Globus pallidus (tissue), 1 donor: ENCODE measurements at regions not wholly inside any gene's neighbourhood (a gene's known extent, or its start where the extent isn't known, plus 50 kb on each side); places are given as distances from the start of the nearest gene placed in this dataset.
A peak's percentile ranks its signal among the peaks of the same experiment; 100 is the strongest.
"Not testable (repeated sequence)": the region's sequence is repeated elsewhere in the genome, so short reads cannot be mapped to it uniquely, and the experiment has no call there.

Experiments
- DNase-seq: peaks from one replicate; pipeline ENCODE4 v3.0.0-alpha.2; 2015; ENCODE audit warnings: low spot score

DNA sequence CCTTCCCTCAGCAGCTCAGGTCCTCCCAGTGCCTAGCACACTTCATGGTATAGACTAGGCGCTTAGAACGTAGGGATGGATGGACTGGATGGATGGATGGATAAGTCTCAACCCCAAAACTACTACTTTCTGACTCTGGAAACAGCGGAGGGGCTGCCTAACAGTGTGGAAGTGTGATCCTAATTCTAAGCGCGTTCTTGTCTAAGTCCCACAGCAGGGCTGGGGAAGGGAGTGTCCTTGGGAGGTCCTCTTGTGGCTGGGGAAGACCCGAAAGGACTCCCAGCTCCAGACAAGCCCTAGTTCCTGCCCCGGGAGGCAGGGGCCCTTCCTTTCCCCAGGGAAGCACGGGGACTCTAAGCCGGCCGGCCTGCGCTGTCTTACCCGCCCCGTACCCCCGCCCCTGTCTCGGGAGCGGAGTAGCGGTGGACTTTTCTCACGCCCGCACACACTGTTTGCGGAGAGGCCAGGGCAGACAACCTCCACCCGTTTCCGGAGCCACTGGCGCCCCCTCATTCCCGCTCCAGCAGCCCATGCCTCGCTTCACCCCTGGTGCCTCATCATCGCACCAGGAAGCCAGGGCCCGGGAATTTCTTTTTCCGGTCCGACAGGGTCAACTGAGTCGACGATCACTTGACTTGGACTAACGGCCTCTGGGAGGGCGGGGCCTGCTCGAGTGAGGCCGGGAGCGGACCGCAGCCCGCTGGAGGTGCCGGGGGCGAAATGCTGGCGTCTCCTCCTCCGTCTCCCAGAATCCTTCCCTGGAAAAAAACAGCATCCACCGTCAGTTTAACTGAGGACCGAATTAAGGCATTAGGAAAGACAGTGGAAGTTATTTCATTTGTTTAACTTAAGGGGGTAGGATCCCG, 133.3 kb downstream of the TBC1D2B start:
- DNase-seq: peak; percentile 66

DNA sequence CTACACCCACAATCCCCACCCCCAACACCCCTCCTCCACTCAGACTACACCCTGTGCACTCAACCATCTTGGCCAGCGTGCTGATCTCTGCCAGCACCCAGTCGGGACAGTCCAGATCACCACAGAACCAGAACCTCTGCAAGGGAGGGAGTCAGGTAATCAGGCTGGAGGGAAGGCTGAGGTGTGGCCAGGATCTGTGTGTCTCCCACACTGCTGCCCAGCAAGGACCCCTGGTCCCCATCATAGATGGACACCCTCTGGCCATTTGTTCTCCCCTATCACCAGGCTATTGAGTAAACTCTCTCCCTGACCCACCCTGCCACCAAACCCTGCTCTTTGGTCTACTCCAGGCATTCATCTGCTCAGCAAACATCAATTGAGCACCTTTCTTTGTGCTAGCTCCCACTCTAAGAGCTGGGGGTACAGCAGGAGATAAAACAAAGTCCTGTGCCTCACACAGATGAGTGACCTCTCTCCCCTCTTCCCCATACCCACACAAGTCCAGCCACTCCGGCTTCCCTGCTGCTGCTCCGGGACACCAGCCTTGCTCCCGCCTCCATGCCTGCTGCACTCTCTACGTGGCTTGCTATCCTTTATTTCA, 134.8 kb downstream of the TBC1D2B start:
- DNase-seq: no peak

DNA sequence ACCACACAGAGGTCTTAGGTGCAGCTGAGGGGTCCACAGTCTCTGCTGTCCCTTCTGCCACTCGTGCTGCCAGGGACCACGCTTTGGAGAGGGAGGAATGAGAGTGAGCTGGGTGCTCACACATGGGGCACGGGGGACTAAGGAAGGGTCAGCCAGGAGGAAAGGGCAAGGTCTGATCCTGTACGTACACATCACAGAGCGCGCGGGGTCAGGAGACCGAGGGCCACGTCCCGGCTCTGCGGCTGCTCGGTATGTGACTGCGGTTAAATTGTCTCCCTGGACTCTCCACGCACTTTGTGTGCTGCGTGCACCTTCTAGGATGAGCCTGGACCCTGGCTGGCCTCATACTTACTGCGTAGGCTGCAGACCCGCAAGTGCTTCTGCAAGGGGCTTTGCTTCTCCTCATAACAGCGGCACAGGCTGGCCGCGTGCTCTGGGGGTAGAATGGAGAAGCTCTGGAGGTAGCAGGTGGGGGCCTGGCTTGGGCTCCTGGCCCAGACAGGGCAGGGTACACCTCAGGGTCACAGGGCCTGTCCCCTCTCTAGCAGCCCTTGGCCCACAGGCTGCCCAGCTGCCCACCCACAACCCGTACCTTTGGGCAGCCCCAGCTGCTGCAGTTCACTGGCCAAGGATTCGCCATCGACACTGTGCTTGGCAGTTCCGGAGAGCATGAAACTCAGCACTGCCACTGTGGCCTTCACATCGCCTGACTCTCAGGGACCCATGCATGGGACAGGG, 136.3 kb downstream of the TBC1D2B start:
- not testable (repeated sequence) for DNase-seq

DNA sequence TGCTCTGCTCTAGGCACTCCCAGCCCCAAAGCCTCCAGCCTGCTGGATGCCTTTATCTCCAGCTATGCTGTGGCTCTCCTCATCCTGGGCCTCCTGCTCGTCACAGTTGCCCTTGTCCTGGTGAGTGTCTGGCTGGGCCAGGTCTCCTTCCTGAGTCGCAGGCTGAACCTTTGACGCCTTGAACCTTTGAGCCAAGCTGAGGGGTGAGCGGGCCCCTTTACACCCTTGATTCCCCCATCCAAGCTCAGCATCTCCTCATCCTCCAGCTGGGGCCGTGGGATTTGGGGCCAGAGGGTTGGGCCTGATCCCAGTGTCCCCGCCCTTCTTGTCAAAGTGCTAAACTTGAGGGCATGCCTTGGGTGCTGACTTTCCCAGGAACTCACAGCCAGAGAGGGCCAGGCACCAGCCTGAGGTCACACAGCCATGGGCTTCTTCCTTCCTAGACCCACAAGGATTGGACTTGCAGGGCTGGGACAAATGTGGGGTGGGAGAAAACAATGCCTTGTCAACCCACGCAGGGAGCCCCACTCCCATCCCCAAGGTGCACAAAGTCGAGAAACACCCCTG, 137.0 kb downstream of the TBC1D2B start:
- no peak for DNase-seq

DNA sequence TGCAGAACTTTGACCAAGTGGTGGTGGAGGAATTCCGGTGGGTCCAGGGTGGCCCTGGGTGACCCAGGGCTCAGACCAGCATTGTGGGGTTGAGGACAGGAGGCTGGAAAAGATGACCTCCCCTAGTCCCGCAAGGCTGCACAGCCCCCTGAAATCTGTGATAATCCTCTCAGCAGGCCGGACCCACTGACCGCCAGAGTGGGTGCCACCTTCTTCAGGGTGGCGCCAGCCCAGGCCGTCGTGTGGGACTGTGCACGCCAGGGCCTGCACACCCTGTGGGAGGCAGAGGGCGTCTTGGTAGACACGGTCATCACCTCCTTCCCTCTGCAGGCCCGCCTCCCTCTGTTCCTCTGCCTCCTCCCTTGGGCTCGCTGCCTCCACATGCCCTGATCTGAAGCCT, 137.7 kb downstream of the TBC1D2B start:
- DNase-seq: no peak

DNA sequence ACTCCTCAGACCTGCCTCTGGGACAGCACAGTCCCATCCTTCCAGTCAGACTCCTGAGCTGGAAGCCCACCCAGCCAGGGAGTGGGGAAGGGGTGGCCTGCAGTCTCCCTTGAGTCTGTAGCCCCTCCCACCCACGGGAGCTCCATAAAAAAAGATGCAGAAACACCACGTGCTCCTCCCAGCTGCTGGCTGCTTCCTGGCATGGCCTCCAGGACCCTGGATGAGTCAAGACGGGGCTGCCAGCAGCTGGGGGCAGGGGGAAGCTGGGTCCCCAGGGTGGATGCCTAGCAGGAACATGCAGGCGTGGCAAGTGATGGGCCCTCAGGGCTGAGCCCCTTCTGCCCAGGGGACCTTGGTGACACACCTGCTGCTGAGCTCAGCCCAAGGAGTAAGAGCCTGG, 138.5 kb downstream of the TBC1D2B start:
- DNase-seq: not testable (repeated sequence)

DNA sequence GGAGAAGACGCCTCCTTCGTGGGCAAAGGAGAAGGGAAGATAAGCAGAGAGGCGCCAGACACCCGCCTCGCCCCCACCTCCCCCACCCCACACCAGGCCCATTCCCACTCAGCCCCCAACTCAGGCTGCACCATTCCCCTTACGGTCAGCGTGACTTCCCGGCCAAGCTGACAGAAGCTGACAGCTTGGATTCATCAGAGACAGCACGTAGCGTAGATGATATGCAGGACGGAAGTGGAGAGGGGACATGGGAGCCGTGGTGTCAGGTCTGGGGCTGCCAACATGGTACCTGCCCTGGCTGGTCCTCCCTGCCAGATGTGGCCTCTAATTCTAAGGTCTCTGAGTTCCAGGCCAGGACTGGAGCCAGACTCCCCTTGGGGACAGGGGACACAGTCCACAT, 139.0 kb downstream of the TBC1D2B start:
- not testable (repeated sequence) for DNase-seq

DNA sequence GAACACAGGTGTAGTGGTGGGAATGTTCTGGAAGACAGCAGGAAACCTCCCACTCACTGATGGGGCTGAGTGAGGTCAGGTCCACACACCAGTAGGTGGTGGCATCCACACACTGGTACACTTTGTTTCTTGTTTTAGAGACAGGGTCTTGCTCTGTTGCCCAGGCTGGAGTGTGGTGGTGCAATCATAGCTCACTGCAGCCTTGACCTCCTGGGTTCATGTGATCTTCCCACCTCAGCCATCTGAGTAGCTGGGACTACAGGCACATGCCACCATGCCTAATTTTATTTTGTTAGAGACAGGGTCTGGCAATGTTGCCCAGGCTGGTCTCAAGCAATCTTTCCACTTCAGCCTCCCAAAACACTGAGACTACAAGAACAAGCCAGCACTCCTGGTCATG, 140.9 kb downstream of the TBC1D2B start:
- not testable (repeated sequence) for DNase-seq

DNA sequence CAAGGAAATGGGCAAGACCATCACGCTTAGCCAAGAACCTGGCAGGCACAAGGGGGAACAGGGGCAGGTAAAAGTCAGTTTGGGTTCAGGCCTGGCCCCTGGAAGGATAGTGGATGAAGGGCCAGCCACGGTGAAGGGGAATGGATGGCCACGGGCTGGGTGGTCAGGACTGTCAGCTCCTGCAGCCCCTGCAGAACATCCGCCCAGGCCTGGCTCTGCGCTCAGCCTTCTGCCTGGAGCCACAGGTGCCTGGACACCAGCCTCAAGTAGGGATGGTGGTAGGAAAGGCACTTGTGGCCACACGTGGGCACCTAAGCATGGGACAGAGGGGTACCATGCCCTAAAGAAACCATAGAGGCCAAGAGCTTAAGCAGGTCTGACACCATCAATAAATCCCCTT, 143.0 kb downstream of the TBC1D2B start:
- not testable (repeated sequence) for DNase-seq

DNA sequence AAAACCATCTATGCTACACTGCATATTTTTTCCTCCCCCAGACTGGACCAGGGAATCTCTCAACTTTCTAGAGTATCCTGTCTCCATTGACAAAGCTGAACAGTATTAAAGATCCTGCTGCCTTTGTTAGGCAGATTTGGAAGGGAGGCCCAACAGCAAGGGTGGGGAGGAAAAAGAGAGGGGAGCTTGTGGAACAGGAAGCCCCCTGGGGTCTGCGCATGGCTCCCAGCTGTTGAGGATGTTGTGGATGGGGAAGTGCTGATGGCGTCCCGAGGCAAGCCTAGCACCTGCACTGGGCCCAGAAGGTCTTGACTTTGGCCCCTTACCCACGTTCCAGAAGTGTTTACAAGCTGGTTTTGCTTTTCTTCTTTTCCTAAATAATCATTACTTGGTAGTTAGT, 146.6 kb downstream of the TBC1D2B start:
- DNase-seq: not testable (repeated sequence)

DNA sequence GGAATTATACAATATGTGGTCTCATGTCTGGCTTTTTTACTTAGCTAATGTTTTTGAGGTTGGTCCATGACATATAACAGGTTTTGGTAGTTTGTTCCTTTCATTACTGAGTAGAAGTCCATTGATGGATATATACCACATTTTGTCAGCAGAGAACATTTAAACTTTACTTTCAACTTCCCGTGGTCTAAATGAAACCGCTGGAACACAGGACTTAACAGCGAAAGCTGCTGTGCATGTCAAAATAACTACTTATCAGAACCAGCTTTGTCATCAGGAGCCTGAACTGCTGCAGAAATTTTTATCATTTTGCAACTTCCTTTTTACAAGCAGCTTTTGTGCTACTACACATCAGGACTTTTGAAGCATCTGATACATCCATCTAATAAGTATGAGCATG, 147.0 kb downstream of the TBC1D2B start:
- not testable (repeated sequence) for DNase-seq

DNA sequence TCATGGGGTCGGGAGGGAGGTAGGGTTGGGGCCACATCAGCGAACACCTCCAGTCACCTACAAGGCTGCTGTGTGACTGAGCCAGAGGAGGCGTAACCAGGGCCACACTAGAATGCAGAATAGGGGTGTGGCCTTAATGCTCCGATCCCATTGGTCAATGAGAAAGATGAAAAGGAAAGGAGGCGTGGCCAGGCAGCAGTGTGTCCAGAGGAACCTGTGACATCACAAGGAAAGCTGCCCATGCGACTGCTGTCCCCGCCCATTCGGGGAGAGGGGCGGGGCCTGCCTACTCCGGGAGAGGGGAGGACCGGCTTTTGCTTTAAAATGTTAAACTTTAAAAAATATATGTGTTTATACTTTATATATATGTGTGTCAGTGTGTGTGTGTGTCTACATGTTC, 150.7 kb downstream of the TBC1D2B start:
- DNase-seq: not testable (repeated sequence)

DNA sequence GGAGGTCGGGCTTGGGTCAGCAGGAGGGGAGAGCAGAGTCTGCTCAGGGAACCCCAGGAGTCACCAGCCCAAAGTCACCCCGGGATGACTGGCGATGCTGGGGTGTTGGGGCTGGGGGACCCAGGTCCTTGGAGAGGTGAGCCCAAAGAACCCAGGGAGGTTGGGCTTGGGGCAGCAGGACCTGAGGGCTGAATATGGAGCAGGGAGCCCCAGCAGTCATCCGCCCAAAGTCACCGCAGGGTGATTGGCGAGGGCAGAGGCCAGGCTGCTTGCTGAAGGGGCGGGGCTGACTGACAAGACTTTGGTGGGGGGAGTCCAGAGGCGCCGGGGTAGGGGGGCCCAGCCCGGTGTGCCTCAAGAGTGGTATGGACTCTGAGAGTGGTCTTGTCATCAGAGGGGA, 151.2 kb downstream of the TBC1D2B start:
- DNase-seq: not testable (repeated sequence)

DNA sequence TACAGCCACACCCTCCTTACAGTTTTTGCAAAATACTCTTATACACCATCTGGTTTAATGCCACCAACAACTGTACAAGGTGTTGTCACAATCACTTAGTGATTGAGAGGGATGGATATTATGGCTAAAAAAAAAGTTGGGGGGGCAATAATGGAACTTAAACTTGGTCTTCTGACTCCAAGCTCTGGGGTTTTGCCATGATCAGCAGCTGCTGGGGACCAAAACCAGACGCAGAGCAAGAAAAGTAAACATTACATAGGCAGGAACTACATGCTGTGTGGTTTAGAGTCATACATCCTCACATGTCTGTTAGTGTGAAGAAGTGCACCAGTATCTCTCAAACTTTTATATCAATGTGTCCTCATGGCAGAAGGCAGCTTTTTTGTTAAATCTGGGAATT, 152.4 kb downstream of the TBC1D2B start:
- not testable (repeated sequence) for DNase-seq

DNA sequence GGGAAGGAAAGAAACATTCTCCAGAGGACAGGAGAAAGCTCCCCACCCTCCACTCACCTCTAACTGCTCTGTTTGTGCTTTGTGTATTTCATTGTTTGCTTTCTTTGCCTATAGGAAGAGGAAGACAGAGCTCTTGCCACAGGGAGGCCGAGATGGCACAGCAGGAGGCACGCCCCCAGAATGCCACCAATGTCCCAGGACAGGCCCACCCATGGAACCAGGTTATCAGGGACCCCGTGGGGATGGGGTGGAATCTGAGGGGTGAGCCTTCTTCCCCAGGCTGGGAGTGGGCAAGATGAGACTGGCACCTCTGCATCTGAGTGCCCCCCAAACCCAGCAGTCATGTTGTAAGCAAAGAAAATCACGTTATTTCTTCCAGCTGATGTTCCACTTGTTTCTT, 155.8 kb downstream of the TBC1D2B start:
- no peak for DNase-seq

DNA sequence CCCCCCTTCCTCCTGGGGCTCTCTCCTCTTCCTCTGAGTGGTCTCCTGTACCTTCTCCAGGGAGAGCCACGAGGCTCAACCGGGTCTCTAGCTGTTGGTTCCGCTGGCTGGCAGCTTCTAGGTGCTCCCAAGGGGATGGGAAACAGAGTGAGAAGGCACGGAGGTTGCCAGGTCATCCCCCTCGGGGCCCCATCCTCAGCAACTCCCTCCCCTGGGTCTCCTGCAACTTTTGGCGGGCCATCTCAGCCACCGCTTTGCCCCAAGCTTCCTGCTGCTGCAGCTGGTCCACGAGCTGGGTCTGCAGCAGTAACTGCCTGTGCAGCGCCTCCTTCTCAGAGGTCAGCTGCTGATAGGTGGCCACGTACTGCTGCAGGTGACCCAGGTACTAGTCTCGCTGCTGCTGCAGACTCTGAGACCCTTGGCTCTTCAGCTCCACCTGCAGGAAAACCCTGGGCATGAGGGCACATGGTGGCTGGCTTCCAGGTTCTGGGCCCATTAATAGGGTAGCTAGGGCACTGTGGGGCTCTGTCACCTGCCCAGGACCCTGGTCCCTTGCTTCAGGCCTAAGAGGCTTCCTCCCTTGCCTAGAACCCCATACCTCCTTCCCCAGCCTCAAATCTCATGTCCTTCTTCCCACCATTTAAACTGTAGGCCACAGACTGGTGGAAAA, 160.4 kb downstream of the TBC1D2B start:
- not testable (repeated sequence) for DNase-seq

DNA sequence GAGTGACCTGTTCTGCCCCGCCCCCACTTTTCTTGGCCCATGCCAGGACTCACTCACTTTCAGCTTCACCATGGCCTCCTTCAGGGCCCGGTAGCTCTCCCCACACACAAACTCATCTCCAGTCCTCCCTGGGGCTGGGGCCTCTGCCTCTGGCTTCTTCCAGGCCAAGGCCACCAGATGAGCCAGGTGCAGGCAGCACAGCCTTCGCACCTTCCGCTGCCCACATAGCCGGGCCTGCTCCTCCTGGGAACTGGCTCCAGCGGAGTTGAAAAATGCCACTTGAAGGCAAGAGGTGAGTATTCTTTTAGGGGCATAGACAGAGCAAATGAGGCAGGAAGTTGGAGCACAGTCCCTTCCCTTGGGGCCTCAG, 161.6 kb downstream of the TBC1D2B start:
- DNase-seq: not testable (repeated sequence)

DNA sequence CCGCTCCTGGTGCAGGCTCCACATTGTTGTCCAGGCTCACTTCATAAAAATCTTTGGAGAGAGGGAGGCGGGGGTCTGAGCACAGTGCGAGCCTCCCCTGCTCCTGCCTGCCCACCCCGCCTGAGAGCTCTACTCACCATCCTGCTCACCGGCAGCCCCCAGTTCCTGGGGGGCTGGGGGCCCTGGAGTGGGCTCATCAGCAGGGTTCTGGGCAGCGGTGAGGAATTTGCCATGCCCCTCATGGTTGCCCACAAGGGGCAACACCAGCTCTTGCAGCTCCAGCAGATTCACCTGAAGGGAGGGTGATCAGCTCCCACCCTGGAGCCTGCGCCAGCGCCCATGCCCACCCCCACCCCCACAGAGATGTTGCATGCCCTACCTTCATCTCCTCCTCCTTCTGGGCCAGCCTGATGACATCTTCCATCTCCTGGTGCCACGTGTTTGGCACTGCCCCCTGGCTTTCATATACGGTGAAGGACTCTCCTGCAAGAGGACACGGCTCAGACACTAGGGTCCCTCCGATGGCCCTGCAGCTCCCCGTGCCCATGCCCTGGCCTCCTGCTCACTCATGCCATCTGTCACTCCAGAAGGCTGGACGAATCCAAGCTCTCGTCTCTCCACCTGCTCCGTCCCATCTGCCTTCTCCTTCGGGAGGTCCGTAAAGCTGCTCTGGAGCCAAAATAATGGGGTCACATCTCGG, 162.1 kb downstream of the TBC1D2B start:
- DNase-seq: no peak

DNA sequence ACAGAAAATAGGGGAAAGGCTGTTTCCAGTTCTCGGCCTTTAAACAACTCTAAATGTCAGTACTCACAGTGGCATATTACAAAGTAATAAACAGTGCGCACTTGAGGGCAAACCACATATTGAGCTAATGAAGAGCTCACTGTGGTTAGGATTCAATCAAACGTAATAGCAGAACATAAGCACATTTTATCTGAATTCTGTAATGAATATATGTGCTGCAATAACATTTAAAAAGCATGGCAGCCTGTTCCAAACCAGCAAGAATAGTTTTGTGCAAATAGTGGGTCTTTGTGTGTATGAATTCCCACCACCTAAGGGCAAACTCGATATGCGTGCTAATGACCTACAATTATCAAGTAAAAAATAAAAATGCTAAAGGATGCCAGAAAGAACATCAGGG, 163.0 kb downstream of the TBC1D2B start:
- DNase-seq: not testable (repeated sequence)

DNA sequence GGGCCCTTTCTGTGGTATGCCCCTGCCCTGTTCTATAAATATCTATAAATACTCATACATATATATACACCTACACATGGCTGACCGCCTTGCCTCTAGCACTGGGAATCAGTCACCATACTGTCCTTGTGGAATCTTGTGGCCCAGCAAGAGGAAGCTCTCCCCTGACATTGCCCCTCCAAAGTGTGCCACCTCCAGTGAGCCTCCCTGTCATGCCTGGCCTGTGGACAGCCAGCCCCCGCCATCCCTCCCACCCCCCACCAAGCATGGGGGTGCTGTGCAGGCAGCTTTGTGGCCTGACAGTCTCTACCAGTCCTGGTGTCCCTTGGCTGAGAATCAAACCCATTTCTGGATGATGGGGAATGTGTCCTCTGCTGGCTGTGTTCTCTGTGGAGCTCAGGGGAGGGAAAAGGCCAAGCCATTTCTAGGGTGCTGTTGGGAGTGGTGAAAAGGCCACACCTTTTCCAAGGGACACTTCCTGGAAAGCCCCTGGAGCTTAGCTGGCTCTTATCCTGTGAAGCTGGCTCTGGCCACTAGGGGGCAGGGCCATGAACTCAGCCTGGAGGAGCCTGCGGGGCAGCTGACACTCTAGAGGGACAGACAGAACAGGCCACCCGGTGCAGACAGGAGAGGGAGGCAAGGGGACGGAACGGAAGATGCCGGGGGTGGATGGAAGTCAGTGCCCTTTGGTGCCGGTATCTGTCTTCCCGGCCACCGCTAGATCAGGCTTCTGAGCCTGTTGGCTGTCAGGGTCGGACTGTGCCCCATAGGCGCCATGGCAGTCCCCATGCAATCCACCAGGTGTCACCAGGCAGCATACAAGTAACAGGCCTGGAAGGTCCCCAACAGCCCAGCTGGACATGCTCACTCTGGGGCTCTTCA, 167.2 kb downstream of the TBC1D2B start:
- DNase-seq: peak; percentile 80
